GM21737 (cell line): ENCODE measurements at regions not wholly inside any gene's neighbourhood (a gene's known extent, or its start where the extent isn't known, plus 50 kb on each side); places are given as distances from the start of the nearest gene placed in this dataset.
A peak's percentile ranks its signal among the peaks of the same experiment; 100 is the strongest.

Experiments
- ATAC-seq: cut with Tn5 transposase; IDR thresholded peaks from one replicate; pipeline ENCODE4 v1.9.1; 2021; ENCODE audit warnings: mild to moderate bottlenecking, moderate library complexity; ENCODE audit not compliant: unreplicated experiment

GRCh38 chr9:71590362-71590761 is 178.0 kb downstream of the CEMIP2 start:
- no peak for ATAC-seq

DNA sequence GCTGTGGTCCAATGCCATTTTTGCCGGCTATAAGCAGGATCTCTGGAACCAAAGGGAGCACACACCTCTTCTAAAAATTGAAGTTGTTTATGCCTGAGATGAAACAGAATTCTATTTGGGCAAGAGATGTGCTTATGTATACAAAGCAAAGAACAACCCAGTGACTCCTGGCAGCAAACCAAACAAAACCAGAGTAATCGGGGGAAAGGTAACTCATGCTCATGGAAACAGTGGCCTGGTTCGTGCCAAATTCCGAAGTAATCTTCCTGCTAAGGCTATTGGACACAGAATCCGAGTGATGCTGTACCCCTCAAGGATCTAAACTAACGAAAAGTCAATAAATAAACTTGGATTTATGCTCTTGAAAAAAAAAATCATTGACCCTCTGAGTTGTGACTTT is 178.7 kb downstream of the CEMIP2 start:
- ATAC-seq: no peak

- no peak for ATAC-seq
These were observed 180.5 kb downstream of the CEMIP2 start for GRCh38 chr9:71587576-71588362.

- ATAC-seq: no peak
These were observed 184.5 kb downstream of the CEMIP2 start for GRCh38 chr9:71583792-71584191.

DNA sequence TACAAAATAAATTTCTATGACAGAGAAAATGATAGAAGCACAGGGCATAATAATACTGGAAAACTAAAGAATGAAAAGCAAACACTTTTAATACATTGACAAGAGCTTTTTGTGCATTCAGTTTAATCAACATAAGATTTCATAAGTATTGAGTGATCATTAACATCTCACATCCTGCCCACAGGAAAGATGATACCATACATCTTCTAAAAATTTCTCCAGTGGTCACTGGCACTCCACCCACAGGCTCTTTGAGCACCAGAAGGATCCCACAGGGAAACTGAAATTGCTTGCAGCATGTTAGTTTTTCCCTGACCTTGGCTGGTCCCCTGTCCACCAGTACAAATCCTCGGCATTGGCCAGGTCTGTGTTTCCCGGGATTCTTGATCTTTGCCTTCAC is 186.0 kb downstream of the CEMIP2 start:
- no peak for ATAC-seq

GRCh38 chr9:71581101-71581500 is 187.2 kb downstream of the CEMIP2 start:
- no peak for ATAC-seq

GRCh38 chr9:71571186-71571585 is 197.1 kb downstream of the CEMIP2 start:
- no peak for ATAC-seq

GRCh38 chr9:71567890-71568289 is 200.4 kb downstream of the CEMIP2 start:
- no peak for ATAC-seq

- no peak for ATAC-seq
These were observed 206.2 kb downstream of the CEMIP2 start for GRCh38 chr9:71562140-71562539.

- no peak for ATAC-seq
These were observed 211.0 kb downstream of the CEMIP2 start for GRCh38 chr9:71557310-71557709.

- ATAC-seq: no peak
These were observed 215.8 kb downstream of the CEMIP2 start for GRCh38 chr9:71552480-71552879.

DNA sequence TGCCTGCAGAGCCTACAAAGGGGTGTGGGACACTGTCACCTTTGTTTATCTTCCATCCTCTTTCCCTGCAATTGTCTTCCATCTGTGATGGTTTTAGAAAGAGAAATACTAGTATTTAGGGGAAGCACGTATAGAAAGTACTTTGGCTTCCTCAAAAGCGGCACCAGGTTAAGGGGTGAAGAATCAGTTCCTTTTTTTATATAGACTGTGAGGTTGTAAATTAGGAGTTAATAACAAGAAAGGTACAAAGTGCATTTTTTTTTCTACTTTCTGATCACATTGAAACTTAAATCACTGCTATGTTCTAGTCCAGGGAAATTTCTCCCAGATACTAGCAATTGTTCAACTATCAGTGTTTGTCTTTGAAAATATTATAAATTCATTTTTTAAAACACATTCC is 219.3 kb downstream of the CEMIP2 start:
- peak; percentile 82 for ATAC-seq

DNA sequence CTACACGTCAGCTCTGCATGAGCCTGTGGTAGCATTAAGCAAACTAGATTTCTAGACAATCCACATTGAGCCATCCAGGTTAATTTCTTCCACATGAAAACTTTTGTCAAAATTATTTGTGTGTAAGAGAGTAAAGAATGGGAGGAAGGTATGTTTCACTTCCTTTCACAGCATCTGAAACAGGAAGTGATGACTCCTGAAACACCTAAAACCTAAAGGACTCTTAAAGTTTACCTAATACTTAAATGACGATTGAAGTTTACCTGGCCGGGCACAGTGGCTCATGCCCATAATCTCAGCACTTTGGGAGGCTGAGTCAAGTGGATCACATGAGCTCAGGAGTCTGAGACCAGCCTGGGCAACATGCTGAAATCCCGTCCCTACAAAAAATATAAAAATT is 223.8 kb downstream of the CEMIP2 start:
- ATAC-seq: no peak

GRCh38 chr9:71541436-71541835 is 226.9 kb downstream of the CEMIP2 start:
- no peak for ATAC-seq

DNA sequence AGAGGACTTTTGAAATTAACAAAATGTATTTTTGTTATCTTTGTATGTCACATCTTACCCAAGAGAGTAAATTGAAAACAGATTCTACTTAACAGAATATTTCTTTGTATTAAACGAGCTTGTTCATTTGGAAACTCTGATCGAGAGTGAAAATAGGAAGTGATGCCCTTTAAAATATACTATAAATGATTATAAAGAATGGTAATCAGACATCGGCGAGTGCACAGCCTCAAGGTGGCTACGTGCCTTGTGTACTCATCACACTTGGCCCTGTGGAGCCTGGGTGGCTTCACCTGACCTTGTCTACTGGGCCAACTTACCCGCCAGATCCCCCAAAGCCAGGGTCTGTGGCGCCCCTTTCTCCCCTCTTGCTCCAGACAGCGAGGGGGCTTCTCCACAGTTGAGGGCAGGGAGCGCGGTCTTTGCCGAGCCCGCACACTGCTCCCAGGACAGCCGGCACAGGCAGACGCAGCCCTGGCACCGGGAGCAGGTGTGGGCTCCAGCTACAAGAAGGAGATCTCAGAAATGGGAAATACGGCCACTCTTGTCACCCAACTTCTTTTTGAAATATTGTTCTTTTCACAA is 243.2 kb downstream of the CEMIP2 start:
- ATAC-seq: no peak

- ATAC-seq: no peak
These were observed 243.8 kb downstream of the CEMIP2 start for GRCh38 chr9:71524516-71524915.

GRCh38 chr9:71521132-71521531 is 247.2 kb downstream of the CEMIP2 start:
- no peak for ATAC-seq

DNA sequence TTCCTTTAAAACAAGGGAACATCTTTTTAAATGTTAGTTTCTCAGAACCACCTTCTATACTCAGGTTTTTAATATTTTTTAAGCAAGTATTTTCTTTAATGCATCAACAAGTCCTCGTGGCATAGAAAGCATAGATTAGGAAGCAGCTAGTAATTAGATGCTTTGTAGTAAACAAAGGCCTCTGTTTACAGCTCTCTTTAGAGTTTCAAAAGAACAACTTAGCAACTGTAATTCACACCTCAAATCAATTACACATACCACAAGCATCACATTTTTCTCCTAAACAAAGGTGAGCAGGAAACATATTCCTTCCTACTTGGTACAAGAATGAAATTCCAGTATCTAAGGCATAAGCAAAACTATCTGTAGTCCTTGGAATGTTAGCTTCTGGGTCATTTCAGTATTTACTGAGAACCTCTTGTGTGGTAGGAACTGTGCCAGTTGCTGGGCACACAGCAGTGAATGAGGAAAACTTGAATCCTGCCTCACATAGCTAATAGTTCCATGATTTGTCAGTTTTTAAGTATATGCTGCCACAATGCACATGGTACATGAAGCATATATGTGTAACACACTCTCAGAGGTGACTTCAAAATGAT is 249.1 kb downstream of the CEMIP2 start:
- ATAC-seq: no peak

DNA sequence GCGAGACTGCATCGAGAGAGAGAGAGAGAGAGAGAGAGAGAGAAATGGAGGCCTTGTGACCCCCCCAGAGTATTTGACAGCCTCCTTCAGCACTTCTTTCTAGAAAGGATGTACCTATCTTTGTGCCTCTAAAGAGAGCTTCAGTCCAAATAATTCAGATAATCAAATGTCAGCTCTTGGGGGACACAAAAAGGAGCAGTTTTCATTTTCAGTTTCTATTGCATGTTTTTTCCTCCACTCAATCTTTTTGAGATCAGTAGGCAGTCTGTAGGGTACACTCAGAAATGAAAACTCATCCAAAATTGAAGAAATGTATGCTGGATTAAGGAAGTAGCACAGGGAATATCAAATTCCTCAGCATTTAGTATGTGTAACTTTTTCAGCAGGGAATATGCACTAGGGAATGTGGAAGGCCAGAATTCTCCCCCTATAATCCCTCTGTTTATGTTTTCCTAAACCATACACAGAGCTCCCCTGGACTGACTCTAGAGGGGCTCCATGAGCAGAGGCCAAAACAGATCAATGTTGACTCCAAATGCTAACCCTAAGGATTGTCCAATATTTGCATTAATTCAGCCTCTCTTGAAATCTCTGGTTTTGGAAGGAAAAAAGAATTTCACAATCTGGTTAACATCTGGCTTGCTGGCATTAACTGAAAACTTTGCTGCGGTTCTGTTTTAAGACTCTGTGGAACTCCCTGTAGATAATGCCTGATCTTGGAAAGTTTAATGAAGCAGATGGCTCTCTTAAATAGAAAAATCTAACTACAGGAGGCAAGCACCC is 250.1 kb downstream of the CEMIP2 start:
- ATAC-seq: no peak

GRCh38 chr9:71515626-71516025 is 252.7 kb downstream of the CEMIP2 start:
- no peak for ATAC-seq

DNA sequence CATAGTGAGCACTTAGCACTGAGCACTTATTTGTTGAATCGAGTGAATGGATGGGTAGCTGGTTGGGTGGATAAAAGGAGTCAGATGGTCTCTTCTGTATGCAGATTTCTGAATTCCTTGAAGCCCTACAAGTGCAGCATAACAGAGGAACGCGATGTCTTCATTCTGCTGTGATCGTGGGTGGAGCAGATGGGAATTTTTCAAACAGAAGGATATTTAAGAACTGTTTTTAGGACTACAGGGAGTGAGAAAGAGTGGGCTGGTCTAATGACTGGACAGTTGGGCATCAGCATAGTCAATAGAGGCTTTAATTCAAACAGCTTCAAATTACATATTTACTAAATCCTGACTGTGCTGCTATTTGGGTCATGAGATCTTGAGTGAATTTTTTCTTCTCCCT is 253.2 kb downstream of the CEMIP2 start:
- no peak for ATAC-seq
